ENCODE measurements at regions not wholly inside any gene's neighbourhood (a gene's known extent, or its start where the extent isn't known, plus 50 kb on each side); places are given as distances from the start of the nearest gene placed in this dataset.

GRCh38 chr7:18338910-18339523 is 156.5 kb upstream of the HDAC9 start:
- Histone ChIP-seq H3K36me3 (replicated peaks) (no peaks in the 10 kb centered on the region), H3K4me3 (ENCODE audit: low read depth, low read length) (no peak overlapping the region), H3K27me3 (replicated peaks) (no peaks in the 10 kb centered on the region), H3K27ac (no peak overlapping the region)
- TF ChIP-seq CTCF (IDR thresholded peaks at IDR 0.05; ENCODE audit: low read depth, low read length, missing control alignments), result no peak
- DNase-seq, result no peak
- in situ Hi-C loops (cut with HindIII; ENCODE audit: low pct_ligation_motif_present, low sequenced_read_pairs), result no loop called here

GRCh38 chr7:18341756-18342155 is 153.8 kb upstream of the HDAC9 start:
- no peaks in the 10 kb centered on the region for H3K36me3 ChIP-seq (replicated peaks)
- no peak overlapping the region for H3K27ac ChIP-seq
- no peak for DNase-seq
- in situ Hi-C loops (cut with HindIII; ENCODE audit: low pct_ligation_motif_present, low sequenced_read_pairs), result no loop called here
- no peaks in the 10 kb centered on the region for H3K27me3 ChIP-seq (replicated peaks)
- no peak for TF ChIP-seq CTCF (IDR thresholded peaks at IDR 0.05; ENCODE audit: low read depth, low read length, missing control alignments)
- no peak overlapping the region for H3K4me3 ChIP-seq (ENCODE audit: low read depth, low read length)

- no peak overlapping the region for H3K4me3 ChIP-seq (ENCODE audit: low read depth, low read length)
- no peaks in the 10 kb centered on the region for H3K27me3 ChIP-seq (replicated peaks)
- H3K36me3 ChIP-seq (replicated peaks), result no peaks in the 10 kb centered on the region
- in situ Hi-C loops (cut with HindIII; ENCODE audit: low pct_ligation_motif_present, low sequenced_read_pairs), result no loop called here
- DNase-seq, result no peak
- TF ChIP-seq CTCF (IDR thresholded peaks at IDR 0.05; ENCODE audit: low read depth, low read length, missing control alignments), result no peak
- H3K27ac ChIP-seq, result no peak overlapping the region
Measured at GRCh38 chr7:18343047-18343446, 152.5 kb upstream of the HDAC9 start.

GRCh38 chr7:18344536-18344935 is 151.0 kb upstream of the HDAC9 start:
- H3K27ac ChIP-seq, result no peak overlapping the region
- no peak for TF ChIP-seq CTCF (IDR thresholded peaks at IDR 0.05; ENCODE audit: low read depth, low read length, missing control alignments)
- no peak for DNase-seq
- H3K36me3 ChIP-seq (replicated peaks), result no peaks in the 10 kb centered on the region
- H3K4me3 ChIP-seq (ENCODE audit: low read depth, low read length), result no peak overlapping the region
- no peaks in the 10 kb centered on the region for H3K27me3 ChIP-seq (replicated peaks)
- in situ Hi-C loops (cut with HindIII; ENCODE audit: low pct_ligation_motif_present, low sequenced_read_pairs), result no loop called here

- in situ Hi-C loops (cut with HindIII; ENCODE audit: low pct_ligation_motif_present, low sequenced_read_pairs), result no loop called here
- Histone ChIP-seq H3K4me3 (ENCODE audit: low read depth, low read length) (no peak overlapping the region), H3K36me3 (replicated peaks) (no peaks in the 10 kb centered on the region), H3K27ac (no peak overlapping the region), H3K27me3 (replicated peaks) (no peaks in the 10 kb centered on the region)
- peak; percentile 80 for TF ChIP-seq CTCF (IDR thresholded peaks at IDR 0.05; ENCODE audit: low read depth, low read length, missing control alignments)
- peak; percentile 40 for DNase-seq
Measured at GRCh38 chr7:18345641-18346234, 149.8 kb upstream of the HDAC9 start.

GRCh38 chr7:18347170-18347569 is 148.4 kb upstream of the HDAC9 start:
- DNase-seq, result no peak
- in situ Hi-C loops (cut with HindIII; ENCODE audit: low pct_ligation_motif_present, low sequenced_read_pairs), result no loop called here

More at GRCh38 chr7:18347170-18347569, 148.4 kb upstream of the HDAC9 start:
- Histone ChIP-seq H3K4me3 (ENCODE audit: low read depth, low read length) (no peak overlapping the region), H3K27ac (no peak overlapping the region), H3K27me3 (replicated peaks) (no peaks in the 10 kb centered on the region), H3K36me3 (replicated peaks) (no peaks in the 10 kb centered on the region)
- TF ChIP-seq CTCF (IDR thresholded peaks at IDR 0.05; ENCODE audit: low read depth, low read length, missing control alignments), result no peak
